ENCODE measurements at regions not wholly inside any gene's neighbourhood (a gene's known extent, or its start where the extent isn't known, plus 50 kb on each side); places are given as distances from the start of the nearest gene placed in this dataset.

- no peak for DNase-seq (ENCODE audit: low spot score)
These were observed 53.4 kb downstream of the RPLP1 start for GRCh38 chr15:69505956-69506556.

DNA sequence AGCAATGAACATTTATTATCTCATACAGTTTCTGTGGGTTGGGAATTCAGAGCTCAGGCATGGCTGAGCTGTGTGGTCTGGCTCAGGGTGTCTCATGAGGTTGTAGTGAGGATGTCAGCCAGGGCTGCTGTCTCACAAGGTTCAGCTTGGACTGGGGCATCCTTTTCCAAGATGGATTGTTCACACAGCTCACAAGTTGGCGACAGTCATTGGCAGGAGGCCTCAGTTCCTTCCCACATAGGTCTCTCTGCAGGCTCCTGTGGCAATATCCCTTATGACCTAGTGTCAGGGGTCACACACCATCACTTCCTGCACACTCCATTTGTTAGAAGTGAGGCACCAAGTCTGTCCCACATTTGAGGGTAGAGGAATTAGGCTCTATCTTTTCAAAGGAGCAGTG is 56.0 kb downstream of the RPLP1 start:
- no peak for DNase-seq (ENCODE audit: low spot score)

DNA sequence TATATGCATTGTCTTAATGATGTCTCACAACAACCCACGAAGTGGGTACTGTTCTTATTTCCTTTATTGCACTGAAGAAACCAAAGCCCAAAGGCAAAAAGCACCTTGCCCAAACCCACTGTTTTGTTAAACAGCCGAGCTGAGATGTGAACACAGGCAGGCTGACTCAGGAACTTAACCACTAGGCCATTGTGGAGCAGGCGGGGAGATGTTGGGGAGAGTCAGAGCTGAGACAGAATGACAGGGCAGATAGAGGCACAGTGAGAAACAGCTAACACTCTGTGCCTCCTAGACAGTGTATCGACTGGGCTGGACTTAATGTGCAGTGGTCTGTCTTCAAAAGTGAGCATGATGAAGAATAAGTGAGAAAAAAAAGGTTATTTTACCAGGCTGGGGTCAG is 56.5 kb downstream of the RPLP1 start:
- no peak for DNase-seq (ENCODE audit: low spot score)

DNA sequence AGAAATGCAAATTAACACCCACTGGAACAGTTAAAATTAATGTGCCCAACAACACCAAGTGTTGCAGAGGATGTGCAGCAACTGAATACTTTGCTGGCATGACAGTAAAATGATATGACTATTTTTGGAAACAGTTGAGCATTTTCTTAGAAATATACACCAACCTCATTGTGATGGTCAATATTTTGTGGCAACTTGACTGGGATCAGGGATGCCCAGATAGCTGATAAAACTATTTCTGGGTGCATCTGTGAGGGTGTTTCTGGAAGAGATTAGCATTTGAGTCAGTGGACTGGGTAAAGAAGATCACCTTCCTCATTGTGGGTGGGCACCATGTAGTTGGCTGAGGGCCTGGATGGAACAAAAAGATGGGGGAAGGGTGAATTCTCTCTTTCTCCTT is 57.9 kb downstream of the RPLP1 start:
- DNase-seq (ENCODE audit: low spot score) = no peak

GRCh38 chr15:69511015-69511414 is 58.4 kb downstream of the RPLP1 start:
- no peak for DNase-seq (ENCODE audit: low spot score)

DNA sequence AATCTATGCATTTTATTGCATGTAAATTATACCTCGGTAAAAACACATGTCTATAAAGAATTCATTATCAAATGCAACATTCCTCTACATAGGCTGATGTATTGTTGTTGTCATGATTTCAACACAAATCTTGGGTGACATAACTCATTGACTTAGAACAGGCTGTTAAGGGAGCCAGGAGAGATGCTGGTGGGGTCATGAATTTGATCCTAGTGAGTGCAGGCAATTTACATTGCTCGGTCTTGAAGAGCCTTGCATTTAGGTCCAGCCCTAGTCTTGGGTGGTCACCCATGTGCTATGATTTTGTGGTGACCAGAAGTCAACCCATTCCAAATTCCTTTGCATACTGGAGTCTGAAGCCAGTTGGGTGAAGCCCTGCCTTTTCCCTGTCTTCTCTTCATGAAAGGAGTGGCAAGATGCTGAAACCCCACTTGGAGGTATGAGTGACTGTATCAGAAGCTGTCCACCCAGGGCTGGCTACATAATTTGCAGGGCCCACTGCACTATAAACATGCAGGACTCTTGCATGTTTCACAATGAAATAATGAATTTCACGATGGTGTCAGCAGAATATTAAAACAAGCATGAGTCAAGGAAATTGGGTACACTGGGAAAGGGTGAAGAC is 59.2 kb downstream of the RPLP1 start:
- no peak for DNase-seq (ENCODE audit: low spot score)

DNA sequence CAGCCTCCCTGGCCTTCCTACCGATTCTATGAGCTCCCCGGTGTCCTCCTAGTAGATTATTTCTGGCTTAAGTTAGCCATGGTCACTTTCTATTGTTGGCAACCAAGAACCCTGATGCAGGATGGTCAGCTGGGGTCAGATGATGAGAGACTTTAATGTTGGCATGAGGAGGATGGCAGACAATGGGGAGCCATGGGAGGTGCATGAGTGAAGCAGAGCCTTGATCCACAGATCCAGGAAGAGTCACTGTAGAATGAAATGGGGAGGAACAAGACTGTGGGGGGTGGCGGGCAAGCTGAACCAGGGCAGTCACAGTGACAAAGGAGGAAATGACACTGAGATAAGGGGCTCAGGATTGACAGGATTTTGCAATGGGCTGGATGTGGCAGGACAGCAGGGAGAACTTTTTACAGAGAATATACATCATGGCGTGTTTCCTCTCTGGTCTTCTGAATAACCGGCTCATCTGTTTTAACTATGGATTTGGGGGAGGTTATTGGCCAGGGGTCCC is 60.9 kb downstream of the RPLP1 start:
- DNase-seq (ENCODE audit: low spot score) = no peak

GRCh38 chr15:69513986-69514385 is 61.4 kb downstream of the RPLP1 start:
- DNase-seq (ENCODE audit: low spot score) = no peak

DNA sequence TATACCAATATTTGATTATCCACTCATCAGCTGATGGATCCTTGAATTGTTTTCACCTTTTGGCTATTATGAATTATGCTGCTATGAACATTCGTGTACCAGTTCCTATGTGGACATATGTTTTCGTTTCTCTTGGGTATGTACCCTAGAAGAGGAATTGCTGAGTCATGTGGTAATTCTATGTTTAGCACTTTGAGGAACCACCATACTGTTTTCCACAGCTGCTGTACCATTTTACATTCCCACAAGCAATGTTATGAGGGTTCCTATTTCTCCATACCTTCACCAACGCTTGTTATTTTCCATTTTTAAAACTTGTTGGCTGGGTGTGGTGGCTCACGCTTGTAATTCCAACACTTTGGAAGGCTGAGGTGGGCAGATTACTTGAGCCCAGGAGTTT is 62.9 kb downstream of the RPLP1 start:
- no peak for DNase-seq (ENCODE audit: low spot score)

- DNase-seq (ENCODE audit: low spot score) = no peak
These were observed 63.3 kb downstream of the RPLP1 start for GRCh38 chr15:69515926-69516325.

DNA sequence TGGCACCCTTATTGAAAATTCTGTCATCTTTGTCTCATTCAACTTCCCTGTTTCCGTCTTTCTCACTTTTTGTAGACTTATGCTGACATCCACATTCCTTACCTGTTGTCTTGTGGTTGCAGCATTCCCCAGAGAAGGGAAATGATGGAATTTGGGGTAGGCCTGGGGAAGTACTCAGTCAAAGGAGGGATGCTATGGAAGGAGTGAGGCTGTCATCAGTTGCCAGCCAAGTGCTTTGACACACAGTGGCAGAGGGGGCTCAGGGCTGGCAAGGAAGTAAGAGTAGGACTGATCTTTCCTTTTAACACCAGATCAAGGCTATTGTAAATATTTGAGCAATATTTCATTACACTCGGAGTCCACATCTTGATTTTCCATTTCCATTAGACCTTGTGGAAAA is 64.4 kb downstream of the RPLP1 start:
- no peak for DNase-seq (ENCODE audit: low spot score)

GRCh38 chr15:69518806-69519205 is 66.2 kb downstream of the RPLP1 start:
- DNase-seq (ENCODE audit: low spot score) = no peak

DNA sequence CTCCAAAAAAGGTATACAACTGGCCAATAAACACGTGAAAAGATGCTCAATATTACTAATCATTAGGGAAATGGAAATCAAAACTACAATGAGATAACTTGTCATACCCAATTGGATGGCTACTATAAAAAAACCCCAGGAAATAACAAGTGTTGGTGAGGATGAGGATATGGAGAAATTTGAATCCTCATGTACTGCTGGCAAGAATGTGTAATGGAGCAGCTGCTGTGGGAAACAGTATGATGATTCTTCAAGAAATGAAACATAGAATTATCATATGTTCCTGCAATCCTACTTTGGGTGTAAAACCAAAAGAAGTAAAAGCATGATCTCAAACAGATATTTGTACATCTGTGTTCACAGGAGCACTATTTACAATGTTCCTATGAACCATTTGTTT is 67.4 kb downstream of the RPLP1 start:
- DNase-seq (ENCODE audit: low spot score) = no peak

DNA sequence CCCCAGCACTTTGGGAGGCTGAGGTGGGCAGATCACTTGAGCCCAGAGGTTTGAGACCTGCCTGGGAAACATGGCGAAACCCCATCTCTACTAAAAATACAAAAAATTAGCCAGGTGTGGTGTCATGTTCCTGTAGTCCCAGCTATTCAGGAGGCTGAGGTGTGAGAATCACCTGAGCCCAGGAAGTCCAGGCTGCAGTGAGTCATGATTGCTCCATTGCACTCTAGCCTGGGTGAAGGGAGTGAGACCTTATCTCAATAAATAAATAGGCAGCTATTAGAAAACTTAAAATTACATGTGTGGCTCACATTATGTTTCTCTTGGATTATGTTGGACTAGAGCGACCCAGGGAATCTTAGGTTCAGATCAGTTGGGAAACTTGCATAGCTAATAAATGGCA is 69.7 kb downstream of the RPLP1 start:
- DNase-seq (ENCODE audit: low spot score) = no peak

DNA sequence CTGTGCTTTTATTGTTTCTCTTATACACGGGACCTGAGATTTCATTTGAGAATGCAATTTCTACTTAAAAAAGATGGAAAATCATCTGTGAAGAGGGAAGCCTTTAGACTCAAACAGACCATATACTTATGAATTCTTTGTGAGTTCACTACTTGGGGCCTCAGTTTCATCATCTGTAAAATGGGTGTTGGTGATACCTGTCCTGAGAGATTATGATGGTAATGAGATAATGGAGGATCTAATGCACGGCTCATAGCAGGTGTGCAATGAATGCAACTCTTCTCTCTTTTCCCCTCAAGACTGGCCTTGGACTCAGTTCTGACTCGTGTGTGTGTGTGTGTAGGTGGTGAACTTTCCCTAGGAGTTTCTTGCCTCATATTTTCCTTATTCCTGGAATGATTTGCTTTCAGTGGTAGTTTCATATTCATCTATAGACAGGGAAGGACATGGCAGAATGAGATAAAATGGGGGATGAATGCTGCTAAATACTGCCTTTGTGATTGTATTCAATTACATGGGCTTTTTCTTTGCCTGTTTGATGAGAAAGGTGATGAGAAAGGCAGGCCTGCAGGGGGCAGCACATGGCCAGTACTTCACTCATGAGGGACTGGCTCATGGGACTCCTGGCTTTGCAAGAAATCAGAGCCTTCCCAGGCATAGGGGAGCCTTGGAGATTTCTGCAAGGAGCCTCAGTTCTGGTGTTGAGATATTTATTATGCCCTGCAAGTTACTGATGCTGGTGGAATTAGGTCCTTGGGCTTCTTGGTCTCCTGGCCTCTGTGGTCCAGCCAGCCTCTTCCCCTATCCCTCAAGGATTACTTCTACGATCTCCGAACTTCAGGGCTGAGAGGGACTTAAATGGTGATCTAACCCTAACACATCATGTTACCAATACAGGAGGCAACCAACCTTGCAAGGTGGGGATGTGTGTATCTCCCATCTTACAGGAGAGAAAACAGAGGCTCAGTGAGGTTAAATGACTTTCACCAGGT is 70.7 kb downstream of the RPLP1 start:
- DNase-seq (ENCODE audit: low spot score) = peak; percentile 52

- DNase-seq (ENCODE audit: low spot score) = no peak
These were observed 71.7 kb downstream of the RPLP1 start for GRCh38 chr15:69524296-69524695.

DNA sequence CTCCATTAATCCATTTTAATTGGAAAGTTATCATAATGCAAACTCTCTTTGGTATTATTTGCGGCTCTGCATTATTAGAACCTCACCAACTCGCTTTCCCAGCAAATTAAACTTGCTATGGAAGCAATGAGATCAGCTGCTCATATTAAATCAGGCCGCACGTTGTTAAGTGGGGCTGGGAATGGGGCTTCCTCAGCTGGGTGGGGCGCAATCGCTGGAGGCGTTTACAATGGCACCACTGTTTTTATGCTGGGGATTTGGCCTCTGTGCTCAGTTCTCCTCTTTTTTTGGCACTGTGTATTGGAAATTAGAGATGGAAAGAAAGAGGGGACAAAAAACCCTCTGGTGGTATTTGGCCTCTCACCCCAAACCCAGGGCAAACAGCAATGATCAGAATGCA is 72.2 kb downstream of the RPLP1 start:
- DNase-seq (ENCODE audit: low spot score) = no peak

- DNase-seq (ENCODE audit: low spot score) = no peak
These were observed 72.9 kb downstream of the RPLP1 start for GRCh38 chr15:69525543-69525942.

GRCh38 chr15:69526081-69527061 is 73.8 kb downstream of the RPLP1 start:
- DNase-seq (ENCODE audit: low spot score) = no peak

DNA sequence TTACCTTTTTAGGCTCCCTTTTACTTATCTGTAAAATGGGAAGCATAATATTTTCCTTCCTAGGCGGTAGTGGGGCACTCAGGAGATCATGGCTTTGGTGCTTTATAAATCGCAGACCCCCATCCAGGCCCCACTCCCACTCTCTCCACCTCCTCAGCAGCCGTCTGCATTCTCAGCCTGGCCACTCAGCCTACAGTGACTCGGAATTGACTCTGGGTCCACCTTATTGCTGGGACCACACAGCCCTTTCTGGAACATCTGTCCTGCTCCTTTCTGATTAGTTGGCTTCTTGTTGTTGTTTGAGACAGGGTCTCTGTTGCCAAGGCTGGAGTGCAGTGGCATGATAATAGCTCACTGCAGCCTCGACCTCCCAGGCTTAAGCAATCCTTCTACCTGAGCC is 76.5 kb downstream of the RPLP1 start:
- DNase-seq (ENCODE audit: low spot score) = no peak

GRCh38 chr15:69529961-69530633 is 77.5 kb downstream of the RPLP1 start:
- no peak for DNase-seq (ENCODE audit: low spot score)
